Activated B cell treated with CpG ODN at 0.5 μM for 24 hours (primary cell): ENCODE measurements at regions not wholly inside any gene's neighbourhood (a gene's known extent, or its start where the extent isn't known, plus 50 kb on each side); places are given as distances from the start of the nearest gene placed in this dataset.

Experiments
- ATAC-seq: fragments of 200-7000 bp; cut with Tn5 transposase; one replicate; pipeline ENCODE4 v1.10.0; 2021; ENCODE audit warnings: low read depth, mild to moderate bottlenecking, moderate library complexity
- CTCF ChIA-PET: fragments of 350-600 bp; sonication (Branson Sonifier 250); formaldehyde crosslinking; loops from one replicate; lab custom pipeline; 2021; ENCODE audit warnings: antibody characterized with exemption; lab: Charles Lee
- POLR2A ChIA-PET: fragments of 350-600 bp; sonication (Branson Sonifier 250); formaldehyde crosslinking; loops from one replicate; lab custom pipeline; 2021; ENCODE audit warnings: antibody characterized with exemption; lab: Charles Lee
- DNase-seq: peaks from one replicate; pipeline ENCODE4 v3.0.0; 2022
- H3K27ac Mint-ChIP-seq: one replicate; pipeline ENCODE4 v1.8.0; 2020; ENCODE audit warnings: mixed read lengths
- H3K27me3 Mint-ChIP-seq: one replicate; pipeline ENCODE4 v1.8.0; 2021; ENCODE audit warnings: mixed read lengths
- H3K36me3 Mint-ChIP-seq: one replicate; pipeline ENCODE4 v1.8.0; 2021; ENCODE audit warnings: low read depth, mixed read lengths
- H3K4me1 Mint-ChIP-seq: one replicate; pipeline ENCODE4 v1.8.0; 2021; ENCODE audit warnings: mixed read lengths
- H3K4me3 Mint-ChIP-seq: one replicate; pipeline ENCODE4 v1.8.0; 2020; ENCODE audit warnings: mild to moderate bottlenecking, mixed read lengths
- H3K9me3 Mint-ChIP-seq: one replicate; pipeline ENCODE4 v1.8.0; 2020; ENCODE audit warnings: mixed read lengths
- intact Hi-C: fragments of 100-400 bp; cut with micrococcal nuclease; formaldehyde crosslinking; loops from one replicate; pipeline ENCODE4 v1.15.1; 2024
- TF ChIP-seq, protein P1 (sequence below): fragments of 200-600 bp; IDR thresholded peaks from one replicate; pipeline ENCODE4 v1.8.0; 2022; ENCODE audit warnings: antibody characterized with exemption, mild to moderate bottlenecking

DNA sequence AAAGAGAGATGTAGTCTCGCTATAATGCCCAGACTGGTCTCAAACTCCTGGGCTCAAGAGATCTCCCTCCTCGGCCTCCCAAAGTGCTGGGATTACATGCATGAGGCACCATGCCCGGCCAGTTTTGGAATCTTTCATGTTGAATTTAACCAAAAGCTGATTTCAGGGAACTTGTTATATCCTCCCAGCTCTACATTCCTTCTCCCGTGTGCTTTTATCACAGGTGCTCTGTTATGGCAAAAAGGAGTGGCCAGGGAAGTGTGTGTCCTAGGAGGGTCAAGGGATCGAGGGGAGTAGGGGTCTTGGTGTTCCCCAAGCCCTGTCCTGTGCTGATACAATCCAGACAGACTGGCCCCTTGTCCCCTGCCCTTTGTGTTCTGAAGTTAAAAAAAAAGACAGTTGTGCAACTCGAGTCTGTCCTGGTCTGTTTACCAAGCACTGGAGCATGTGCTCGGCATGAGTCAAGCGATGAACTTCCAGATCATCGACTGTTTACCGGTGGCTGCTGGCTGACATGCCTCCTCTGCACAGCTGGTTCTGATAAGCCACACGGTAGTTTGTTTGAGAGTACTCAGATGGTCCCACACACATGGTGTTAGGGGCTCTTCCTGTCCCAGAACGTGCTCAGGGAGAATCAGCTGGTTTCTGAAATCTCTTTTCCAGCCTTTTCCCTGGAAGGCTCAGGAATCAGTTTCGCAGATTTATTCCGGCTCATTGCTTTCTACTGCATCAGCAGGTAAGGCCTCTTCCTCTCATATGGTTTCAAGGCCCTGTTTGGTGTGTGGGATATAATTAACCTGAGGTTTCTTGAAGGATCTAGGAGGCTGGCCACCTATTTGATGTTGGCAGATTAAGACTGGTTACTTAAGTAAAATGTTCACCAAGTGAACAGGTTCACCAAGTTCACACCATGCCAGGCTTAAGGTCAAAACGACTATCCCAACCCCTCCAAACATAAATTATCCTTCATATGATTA, 52.6 kb upstream of the NAA20 start:
- TF ChIP-seq, protein P1, sequence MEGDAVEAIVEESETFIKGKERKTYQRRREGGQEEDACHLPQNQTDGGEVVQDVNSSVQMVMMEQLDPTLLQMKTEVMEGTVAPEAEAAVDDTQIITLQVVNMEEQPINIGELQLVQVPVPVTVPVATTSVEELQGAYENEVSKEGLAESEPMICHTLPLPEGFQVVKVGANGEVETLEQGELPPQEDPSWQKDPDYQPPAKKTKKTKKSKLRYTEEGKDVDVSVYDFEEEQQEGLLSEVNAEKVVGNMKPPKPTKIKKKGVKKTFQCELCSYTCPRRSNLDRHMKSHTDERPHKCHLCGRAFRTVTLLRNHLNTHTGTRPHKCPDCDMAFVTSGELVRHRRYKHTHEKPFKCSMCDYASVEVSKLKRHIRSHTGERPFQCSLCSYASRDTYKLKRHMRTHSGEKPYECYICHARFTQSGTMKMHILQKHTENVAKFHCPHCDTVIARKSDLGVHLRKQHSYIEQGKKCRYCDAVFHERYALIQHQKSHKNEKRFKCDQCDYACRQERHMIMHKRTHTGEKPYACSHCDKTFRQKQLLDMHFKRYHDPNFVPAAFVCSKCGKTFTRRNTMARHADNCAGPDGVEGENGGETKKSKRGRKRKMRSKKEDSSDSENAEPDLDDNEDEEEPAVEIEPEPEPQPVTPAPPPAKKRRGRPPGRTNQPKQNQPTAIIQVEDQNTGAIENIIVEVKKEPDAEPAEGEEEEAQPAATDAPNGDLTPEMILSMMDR: no peak

DNA sequence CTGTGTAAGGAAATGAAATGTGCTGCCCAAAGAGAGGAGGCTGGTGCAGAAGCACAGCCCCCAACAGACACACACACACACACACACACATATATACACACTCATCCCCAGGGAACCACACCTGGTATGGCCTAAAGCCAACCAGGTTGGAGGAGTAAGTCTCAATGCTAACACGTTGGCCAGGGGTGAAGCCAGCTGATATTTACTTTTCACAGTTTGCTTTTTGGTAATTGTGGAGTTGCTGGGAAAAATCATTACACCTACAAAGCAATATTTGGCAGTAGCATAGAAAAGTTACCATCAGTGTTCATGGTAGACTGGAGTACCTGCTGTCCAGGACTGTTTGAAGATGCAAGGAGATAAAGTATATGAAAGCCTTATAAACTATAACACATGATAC, 50.3 kb upstream of the NAA20 start:
- ChIA-PET POLR2A (no interaction called here), CTCF (no interaction called here)
- Mint-ChIP-seq H3K36me3 (no peaks in the 10 kb centered on the region), H3K4me1 (peaks cover 6% of the 10 kb centered on the region), H3K27me3 (no peaks in the 10 kb centered on the region), H3K4me3 (no peak overlapping the region), H3K27ac (no peak overlapping the region), H3K9me3 (no peaks in the 10 kb centered on the region)
- intact Hi-C loops: no loop called here
- DNase-seq: no peak
- no peak for ATAC-seq
- TF ChIP-seq, protein P1: no peak

More for the DNA sequence above, 52.6 kb upstream of the NAA20 start:
- no peak for DNase-seq
- ATAC-seq: no peak
- Mint-ChIP-seq H3K4me3 (no peak overlapping the region), H3K9me3 (no peaks in the 10 kb centered on the region), H3K4me1 (peaks cover 6% of the 10 kb centered on the region), H3K36me3 (no peaks in the 10 kb centered on the region), H3K27me3 (no peaks in the 10 kb centered on the region), H3K27ac (no peak overlapping the region)
- intact Hi-C loops: no loop called here
- CTCF ChIA-PET: no interaction called here
- POLR2A ChIA-PET: no interaction called here
